ENCODE measurements at regions not wholly inside any gene's neighbourhood (a gene's known extent, or its start where the extent isn't known, plus 50 kb on each side); places are given as distances from the start of the nearest gene placed in this dataset.

GRCh38 chr15:97143592-97144376 lies 813.3 kb downstream of the NR2F2 start:
- Histone ChIP-seq H3K9me1 (ENCODE audit: insufficient read depth, low read length) (no peaks in the 10 kb centered on the region), H2AK5ac (ENCODE audit: low read depth, low read length) (no peak overlapping the region), H3K56ac (ENCODE audit: extremely low read depth, insufficient read depth, low read length) (no peak overlapping the region), H4K5ac (ENCODE audit: low read depth, low read length) (no peak overlapping the region), H3K9ac (ENCODE audit: low read depth, low read length) (no peak overlapping the region), H2BK20ac (ENCODE audit: low read depth, low read length) (no peak overlapping the region), H2BK5ac (ENCODE audit: low read depth, low read length, poor library complexity, severe bottlenecking) (no peak overlapping the region), H3K36me3 (ENCODE audit: control insufficient read depth, insufficient read depth, low read length) (no peaks in the 10 kb centered on the region), H3K9me3 (ENCODE audit: control insufficient read depth, insufficient read depth, low read length) (peaks cover 16% of the 10 kb centered on the region), H3K18ac (ENCODE audit: low read depth, low read length) (no peak overlapping the region), H3K4me1 (ENCODE audit: control insufficient read depth, insufficient read depth, low read length) (no peaks in the 10 kb centered on the region), H4K20me1 (ENCODE audit: insufficient read depth, low read length) (no peaks in the 10 kb centered on the region), H2AK9ac (replicated peaks; ENCODE audit: low read depth, low read length, poor library complexity) (no peak overlapping the region), H3K27me3 (ENCODE audit: control insufficient read depth, insufficient read depth, low read length) (no peaks in the 10 kb centered on the region), H2BK15ac (ENCODE audit: low read depth, low read length) (no peak overlapping the region), H2BK120ac (ENCODE audit: low read depth, low read length) (no peak overlapping the region), H3K14ac (replicated peaks; ENCODE audit: low read depth, low read length) (no peak overlapping the region), H3K79me1 (ENCODE audit: low read depth in 1 of 2, low read length in 2 of 2) (no peaks in the 10 kb centered on the region), H4K91ac (ENCODE audit: insufficient read depth, low read depth, low read length) (no peak overlapping the region), H3K27ac (ENCODE audit: insufficient read depth, low read length) (no peak overlapping the region), H3K4ac (ENCODE audit: low read depth, low read length) (no peak overlapping the region), H3K23ac (ENCODE audit: low read depth, low read length) (no peak overlapping the region), H4K8ac (ENCODE audit: low read depth in 2 of 2, low read length in 2 of 2) (no peak overlapping the region), H3K4me3 (ENCODE audit: insufficient read depth, low read depth, low read length) (no peak overlapping the region), H2AFZ (replicated peaks; ENCODE audit: low read length, poor library complexity) (no peak overlapping the region), H3K4me2 (ENCODE audit: low read depth, low read length) (no peak overlapping the region)
- no peak for TF ChIP-seq MXI1 (IDR thresholded peaks at IDR 0.05; ENCODE audit: borderline replicate concordance, low read depth, low read length)
- no peak for TF ChIP-seq NFE2L2 (IDR thresholded peaks at IDR 0.05; ENCODE audit: low read depth, low read length)
- no peak for TF ChIP-seq CHD1 (IDR thresholded peaks at IDR 0.05; ENCODE audit: low read depth, low read length)
- no peak for TF ChIP-seq USF2 (IDR thresholded peaks at IDR 0.05; ENCODE audit: low read depth, low read length)
- no peak for TF ChIP-seq RAD21 (IDR thresholded peaks at IDR 0.05; ENCODE audit: low read length)
- TF ChIP-seq RFX5 (IDR thresholded peaks at IDR 0.05; ENCODE audit: low read depth, low read length): no peak
- no peak for TF ChIP-seq FOS (IDR thresholded peaks at IDR 0.05; ENCODE audit: low read depth, low read length)
- TF ChIP-seq MAZ (IDR thresholded peaks at IDR 0.05; ENCODE audit: borderline replicate concordance, low read depth, low read length): no peak
- TF ChIP-seq CEBPB (IDR thresholded peaks at IDR 0.05; ENCODE audit: low read depth, low read length): no peak
- TF ChIP-seq CTCF (conservative IDR thresholded peaks at IDR 0.05; ENCODE audit: low read depth, low read length): no peak
- TF ChIP-seq ELK1 (IDR thresholded peaks at IDR 0.05; ENCODE audit: borderline replicate concordance, low read depth, low read length): no peak
- TF ChIP-seq BHLHE40 (IDR thresholded peaks at IDR 0.05; ENCODE audit: low read depth, low read length): no peak
- TF ChIP-seq SMC3 (IDR thresholded peaks at IDR 0.05; ENCODE audit: low read depth, low read length): no peak
- no peak for TF ChIP-seq RCOR1 (IDR thresholded peaks at IDR 0.05; ENCODE audit: insufficient replicate concordance, low read length)
- no peak for TF ChIP-seq MAFK (IDR thresholded peaks at IDR 0.05; ENCODE audit: low read depth, low read length)
- no peak for TF ChIP-seq POLR2A (IDR thresholded peaks at IDR 0.05; ENCODE audit: low read depth, low read length)
- CTCF ChIA-PET: no interaction called here
- dilution Hi-C loops (cut with HindIII; ENCODE audit: low sequenced_read_pairs, unreplicated experiment) (no loop called here), intact Hi-C loops (cut with micrococcal nuclease) (no loop called here), in situ Hi-C loops (cut with MboI; ENCODE audit: low sequenced_read_pairs) (no loop called here)
- BruUV-seq (replicated peaks): no TSS peak
- 83% methylated on average over 2 of the region's 6 CpGs; no CpG with 5 or more reads in 1 of the 2 experiments for WGBS, 2 experiments (ENCODE audit: extremely low coverage in 2 of 2, insufficient read length in 1 of 2)
- no peak for DNase-seq
- POLR2A ChIA-PET (ENCODE audit: unreplicated experiment): no interaction called here
- ATAC-seq (ENCODE audit: low read depth): no peak

Data from IMR-90 (cell line).